GM13976 (cell line): ENCODE measurements at regions not wholly inside any gene's neighbourhood (a gene's known extent, or its start where the extent isn't known, plus 50 kb on each side); places are given as distances from the start of the nearest gene placed in this dataset.

Experiments used
- DNase-seq: peaks from one replicate; pipeline ENCODE4 v3.0.0; 2012; ENCODE audit warnings: low spot score
- CTCF ChIP-seq: IDR thresholded peaks from 2 replicates; pipeline ENCODE4 v1.5.1; 2012; ENCODE audit warnings: borderline replicate concordance, mild to moderate bottlenecking; ENCODE audit not compliant: insufficient read depth; ENCODE audit errors: extremely low read depth, missing control alignments, control extremely low read depth
- in situ Hi-C: fragments of 300-500 bp; cut with MboI; formaldehyde crosslinking; loops from one replicate; pipeline ENCODE4 v1.12.0; 2022; ENCODE audit warnings: low sequenced_read_pairs, mixed read lengths, inconsistent platforms; ENCODE audit not compliant: unreplicated experiment

- no peak for TF ChIP-seq CTCF
- in situ Hi-C loops: no loop called here
- no peak for DNase-seq
Measured at GRCh38 chr12:39011166-39011565, 105.8 kb upstream of the CPNE8 start.

- no peak for TF ChIP-seq CTCF
- DNase-seq: no peak
- in situ Hi-C loops: no loop called here
Measured at GRCh38 chr12:39010406-39010805, 105.0 kb upstream of the CPNE8 start.

- in situ Hi-C loops: no loop called here
- DNase-seq: no peak
- TF ChIP-seq CTCF: no peak
Measured at GRCh38 chr12:39007619-39008018, 102.2 kb upstream of the CPNE8 start.

GRCh38 chr12:39006286-39006685 lies 100.9 kb upstream of the CPNE8 start:
- no peak for TF ChIP-seq CTCF
- no peak for DNase-seq
- in situ Hi-C loops: no loop called here

- DNase-seq: no peak
- in situ Hi-C loops: no loop called here
- no peak for TF ChIP-seq CTCF
Measured at GRCh38 chr12:39005671-39006070, 100.3 kb upstream of the CPNE8 start.

- in situ Hi-C loops: no loop called here
- DNase-seq: no peak
- TF ChIP-seq CTCF: no peak
Measured at GRCh38 chr12:39003541-39004155, 98.3 kb upstream of the CPNE8 start.

GRCh38 chr12:39000370-39000769 lies 95.0 kb upstream of the CPNE8 start:
- in situ Hi-C loops: no loop called here
- no peak for TF ChIP-seq CTCF
- DNase-seq: no peak
